AG04450 (cell line): ENCODE measurements at regions not wholly inside any gene's neighbourhood (a gene's known extent, or its start where the extent isn't known, plus 50 kb on each side); places are given as distances from the start of the nearest gene placed in this dataset.
A peak's percentile ranks its signal among the peaks of the same experiment; 100 is the strongest.

ENCODE experiments used
- CTCF ChIA-PET: fragments of 300-600, 350-600 bp; formaldehyde crosslinking; extraction: SDS; loops from one replicate; lab custom pipeline; 2022; ENCODE audit warnings: antibody characterized with exemption, inconsistent platforms; lab: Charles Lee
- POLR2A ChIA-PET: fragments of 350-600 bp; formaldehyde crosslinking; extraction: SDS; loops from one replicate; lab custom pipeline; 2021; ENCODE audit warnings: antibody characterized with exemption, inconsistent platforms; lab: Yijun Ruan, JAX
- DNase-seq: peaks from one replicate; pipeline ENCODE4 v3.0.0-alpha.2; 2011; ENCODE audit warnings: low read depth, low spot score
- H3K27ac ChIP-seq: one replicate; pipeline ENCODE4 v1.5.1; 2012; ENCODE audit warnings: low read depth, low read length, control low read depth
- H3K27me3 ChIP-seq: one replicate; pipeline ENCODE4 v1.6.0; 2012; ENCODE audit warnings: low read length; ENCODE audit not compliant: control insufficient read depth, insufficient read depth
- H3K4me3 ChIP-seq: 2 replicates; pipeline ENCODE4 v1.5.1; 2011; ENCODE audit warnings: mild to moderate bottlenecking, low read depth, low read length, control low read depth
- H3K9me3 ChIP-seq: 2 replicates; pipeline ENCODE4 v1.5.1; 2012; ENCODE audit warnings: low read length; ENCODE audit not compliant: control insufficient read depth, insufficient read depth
- CTCF ChIP-seq: IDR thresholded peaks from 2 replicates; pipeline ENCODE4 v1.5.1; 2011; ENCODE audit warnings: low read depth, low read length, control low read depth, inconsistent platforms

GRCh38 chr1:181175356-181175910 lies 86.9 kb downstream of the IER5 start:
- Histone ChIP-seq H3K27ac (no peak overlapping the region), H3K4me3 (no peak overlapping the region), H3K27me3 (peaks cover 8% of the 10 kb centered on the region), H3K9me3 (peaks cover 19% of the 10 kb centered on the region)
- no peak for DNase-seq
- CTCF ChIA-PET: no interaction called here
- POLR2A ChIA-PET: no interaction called here
- no peak for TF ChIP-seq CTCF

GRCh38 chr1:181175955-181176354 lies 87.5 kb downstream of the IER5 start:
- POLR2A ChIA-PET: no interaction called here
- no peak overlapping the region for H3K27ac ChIP-seq
- CTCF ChIA-PET: no interaction called here
- no peak for TF ChIP-seq CTCF
- H3K9me3 ChIP-seq: peaks cover 19% of the 10 kb centered on the region
- no peak overlapping the region for H3K4me3 ChIP-seq
- peaks cover 8% of the 10 kb centered on the region for H3K27me3 ChIP-seq
- no peak for DNase-seq

DNA sequence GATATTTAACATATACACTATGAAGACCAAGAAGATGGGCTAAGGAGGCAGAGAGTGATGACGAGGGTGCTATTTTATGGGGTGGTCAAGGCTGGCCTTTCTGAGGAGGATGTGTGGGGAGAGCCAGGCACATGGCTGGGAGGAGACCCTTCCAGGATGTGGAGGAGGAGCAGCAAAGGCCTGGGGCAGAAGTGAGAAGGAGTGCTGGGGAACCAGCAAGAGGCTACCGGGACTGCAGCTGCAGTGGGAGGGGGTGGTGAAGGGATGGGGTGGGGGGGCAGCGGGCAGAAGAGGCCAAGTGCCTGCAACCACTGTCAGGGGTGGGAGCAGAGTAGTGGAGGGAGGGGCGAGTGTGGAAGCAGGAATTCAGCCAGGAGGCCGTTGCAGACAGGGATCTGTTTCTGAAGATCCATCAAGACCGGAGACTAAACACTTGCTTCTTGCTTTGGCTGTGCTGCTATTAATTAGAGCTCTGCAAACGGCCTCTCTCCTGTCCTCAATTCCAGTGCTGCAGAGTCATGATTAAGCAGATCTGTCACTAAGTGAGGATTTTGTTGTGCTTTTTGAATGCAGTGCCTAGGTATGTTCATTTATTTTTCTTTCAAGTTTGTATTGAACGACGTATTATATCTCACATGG lies 89.9 kb downstream of the IER5 start:
- H3K9me3 ChIP-seq: peaks cover 6% of the 10 kb centered on the region
- H3K4me3 ChIP-seq: no peak overlapping the region
- no peak for DNase-seq
- ChIA-PET POLR2A (no interaction called here), CTCF (interaction anchor here (0.7 kb wide), 1 partner anchor 11 kb away, joined by 3 read pairs; no protein-coding TSS in a partner anchor)
- no peak for TF ChIP-seq CTCF
- peaks cover 14% of the 10 kb centered on the region for H3K27me3 ChIP-seq
- no peak overlapping the region for H3K27ac ChIP-seq

DNA sequence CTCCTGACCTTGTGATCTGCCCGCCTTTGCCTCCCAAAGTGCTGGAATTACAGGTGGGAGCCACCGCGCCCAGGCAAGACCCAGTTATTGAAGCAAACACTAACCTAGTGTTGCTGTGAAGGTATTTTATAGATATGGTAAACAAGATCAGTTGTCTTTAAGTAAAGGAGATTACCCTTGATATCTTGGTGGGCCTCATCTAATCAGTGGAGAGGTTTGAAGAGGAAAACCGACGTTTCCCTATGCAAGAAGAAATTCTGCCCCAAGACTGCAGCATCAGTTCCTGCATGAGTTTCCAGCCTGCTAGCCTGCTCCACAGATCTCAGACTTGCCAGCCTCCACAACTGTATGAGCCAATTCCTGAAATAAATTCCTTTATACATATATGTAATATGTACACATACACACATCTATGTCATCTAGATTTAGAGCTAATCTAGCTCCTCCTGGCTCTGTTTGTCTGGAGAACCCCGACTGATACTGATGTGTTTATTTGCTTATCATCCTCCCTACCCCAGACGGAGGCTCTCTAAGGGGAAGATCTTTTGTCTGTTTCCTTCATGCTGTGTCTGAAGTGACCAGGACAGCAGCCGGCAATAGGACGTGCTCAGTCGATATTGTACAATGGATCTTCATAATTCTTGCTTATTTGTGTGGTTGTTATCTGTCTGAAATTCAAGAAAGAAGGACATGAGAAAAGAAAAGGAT lies 90.9 kb downstream of the IER5 start:
- peak overlapping the region; percentile 39 for H3K27ac ChIP-seq
- H3K27me3 ChIP-seq: peaks cover 18% of the 10 kb centered on the region
- H3K9me3 ChIP-seq: no peaks in the 10 kb centered on the region; the same call in 1 of the 2 replicates
- POLR2A ChIA-PET: no interaction called here
- TF ChIP-seq CTCF: no peak
- no peak overlapping the region; the same call in 1 of the 2 replicates for H3K4me3 ChIP-seq
- CTCF ChIA-PET: interaction anchor here (1.3 kb wide), 1 partner anchor 11 kb away, joined by 4 read pairs; no protein-coding TSS in a partner anchor
- no peak for DNase-seq

- Histone ChIP-seq H3K9me3 (no peaks in the 10 kb centered on the region; the same call in 1 of the 2 replicates), H3K27ac (peak overlapping the region; percentile 39), H3K27me3 (peaks cover 23% of the 10 kb centered on the region), H3K4me3 (peak overlapping the region; percentile 22; the same call in 1 of the 2 replicates)
- CTCF ChIA-PET: interaction anchor here (1.3 kb wide), 1 partner anchor 10 kb away, joined by 4 read pairs; no protein-coding TSS in a partner anchor
- POLR2A ChIA-PET: no interaction called here
- no peak for TF ChIP-seq CTCF
- DNase-seq: peak; percentile 63
These were observed 91.5 kb downstream of the IER5 start for GRCh38 chr1:181179987-181180365.
